Right forelimb (tissue), 1 donor: ENCODE measurements at regions not wholly inside any gene's neighbourhood (a gene's known extent, or its start where the extent isn't known, plus 50 kb on each side); places are given as distances from the start of the nearest gene placed in this dataset.
"Not testable (repeated sequence)": the region's sequence is repeated elsewhere in the genome, so short reads cannot be mapped to it uniquely, and the experiment has no call there.

Experiments
- DNase-seq: peaks from one replicate; pipeline ENCODE4 v3.0.0-alpha.2; 2018

DNA sequence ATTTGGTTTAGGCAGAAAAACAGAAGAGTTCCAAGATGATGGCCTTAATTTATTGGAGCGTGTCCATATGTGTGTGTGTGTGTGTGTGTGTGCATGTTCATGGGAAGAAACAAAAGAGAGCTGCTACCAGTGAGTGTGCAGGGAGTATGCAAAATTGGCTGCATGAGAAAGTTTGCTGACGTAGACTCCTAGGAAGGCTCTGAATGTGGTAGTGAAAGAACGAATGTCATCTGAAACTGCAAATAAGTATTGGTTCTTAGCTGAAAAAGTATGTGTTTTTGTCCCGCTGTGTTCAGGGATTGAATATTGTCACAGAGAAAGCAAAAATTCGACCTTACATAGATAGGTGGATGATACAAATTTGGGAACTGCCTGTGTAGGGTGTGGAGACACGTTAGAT, 542.6 kb upstream of the COX7C start:
- DNase-seq = no peak

DNA sequence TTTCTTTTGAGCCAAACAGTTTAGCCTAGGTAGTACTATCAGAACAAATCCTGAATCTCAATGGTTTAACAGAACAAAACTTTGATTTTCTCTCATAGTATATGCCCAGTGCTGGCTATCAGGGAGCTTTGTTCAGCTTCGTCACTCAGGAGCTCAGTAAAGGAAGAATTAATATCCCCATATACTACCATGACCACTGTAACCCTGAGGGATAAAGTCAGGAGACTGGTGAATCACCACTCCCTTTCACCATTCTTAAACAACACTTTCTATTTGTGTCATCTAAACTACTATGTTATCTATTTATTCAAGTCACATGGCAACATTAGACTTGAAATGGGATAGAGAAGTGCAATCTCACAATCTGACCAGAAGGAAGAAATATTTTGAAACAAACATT, 522.6 kb upstream of the COX7C start:
- DNase-seq = no peak

DNA sequence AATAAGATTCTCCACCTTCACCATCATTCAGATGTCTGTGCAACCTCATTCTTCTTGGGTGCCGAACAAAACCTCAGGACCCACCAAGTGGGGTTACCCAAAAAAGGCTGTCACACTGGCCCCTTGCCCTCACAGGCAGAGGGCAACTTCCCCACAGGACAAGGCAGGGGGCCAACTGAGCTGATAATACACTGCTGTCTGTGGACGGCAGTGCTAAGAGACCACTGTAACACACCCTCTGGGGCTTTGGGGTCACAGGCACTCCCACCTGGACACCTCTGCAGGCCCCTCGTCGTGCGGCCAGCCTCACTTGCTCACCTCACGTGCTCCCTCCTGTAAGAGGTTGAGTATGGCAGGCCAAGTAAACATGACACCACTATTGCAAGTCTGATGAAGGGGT, 515.8 kb upstream of the COX7C start:
- no peak for DNase-seq

DNA sequence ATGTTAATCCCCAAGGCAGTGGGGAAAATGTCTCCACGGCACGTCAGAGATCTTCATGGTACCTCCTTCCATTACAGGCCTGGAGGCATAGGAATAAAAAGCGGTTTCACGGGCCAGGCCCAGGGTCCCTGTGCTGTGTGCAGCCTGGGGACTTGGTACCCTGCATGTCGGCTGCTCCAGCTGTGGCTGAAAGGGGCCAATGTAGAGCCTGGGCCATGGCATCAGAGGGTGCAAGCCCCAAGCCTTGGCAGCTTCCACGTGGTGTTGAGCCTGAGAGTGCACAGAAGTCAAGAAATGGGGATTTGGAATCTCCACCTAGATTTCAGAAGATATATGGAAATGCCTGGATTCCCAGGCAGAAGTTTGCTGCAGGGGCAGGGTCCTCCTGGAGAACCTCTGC, 508.9 kb upstream of the COX7C start:
- DNase-seq = no peak

DNA sequence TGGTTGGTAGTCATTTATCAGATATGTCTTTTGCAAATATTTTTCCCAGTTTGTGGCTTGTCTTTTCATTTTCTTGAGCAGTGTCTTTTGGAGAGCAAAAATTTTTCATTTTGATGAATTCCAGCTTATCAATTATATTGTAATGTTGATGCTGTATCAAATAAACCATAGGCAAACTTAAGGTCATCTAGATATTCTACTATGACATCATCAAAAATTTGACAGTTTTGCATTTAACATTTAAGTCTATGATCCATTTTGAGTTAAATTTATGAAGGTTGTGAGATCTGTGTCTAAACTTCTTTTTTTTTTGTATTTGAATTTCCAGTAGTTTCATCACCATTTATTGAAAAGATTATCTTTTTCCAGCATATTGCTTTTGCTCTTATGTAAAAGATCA, 505.5 kb upstream of the COX7C start:
- DNase-seq = no peak

DNA sequence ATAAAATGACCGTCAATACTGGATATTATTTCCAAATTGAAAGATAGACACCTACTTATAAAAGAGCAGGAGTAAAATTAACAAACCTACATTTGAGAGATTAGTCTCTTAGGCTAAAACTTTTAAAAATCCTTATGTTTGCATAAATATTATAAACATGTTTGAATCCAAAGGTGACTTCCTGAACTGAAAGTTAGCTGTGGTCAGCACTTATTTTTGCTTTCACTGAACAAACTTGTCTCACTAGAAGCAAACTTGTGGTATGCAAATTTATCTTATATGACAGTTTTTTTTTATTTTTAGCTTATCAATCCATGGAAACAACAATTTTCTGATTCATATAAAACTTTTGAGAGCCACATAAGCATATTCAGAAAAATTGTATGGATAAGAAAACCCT, 502.6 kb upstream of the COX7C start:
- DNase-seq = no peak

DNA sequence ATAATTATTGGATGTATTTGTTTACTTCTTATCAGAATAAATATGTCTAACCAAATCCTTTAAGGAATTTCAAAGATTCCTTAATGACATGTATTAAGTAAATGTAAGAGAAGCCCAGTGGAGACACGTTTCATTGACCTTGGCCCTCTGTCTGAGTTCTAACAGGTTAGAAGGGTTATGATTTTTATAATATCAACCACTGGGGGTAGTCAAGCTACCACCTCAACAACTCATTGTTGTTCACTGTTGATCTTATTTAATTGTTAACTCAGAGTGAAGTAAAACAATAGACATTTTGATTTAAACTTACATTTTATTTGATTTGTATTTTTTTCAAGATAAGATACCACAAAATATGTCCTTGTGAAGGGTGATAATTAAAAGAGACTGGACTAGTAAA, 499.2 kb upstream of the COX7C start:
- DNase-seq = no peak

DNA sequence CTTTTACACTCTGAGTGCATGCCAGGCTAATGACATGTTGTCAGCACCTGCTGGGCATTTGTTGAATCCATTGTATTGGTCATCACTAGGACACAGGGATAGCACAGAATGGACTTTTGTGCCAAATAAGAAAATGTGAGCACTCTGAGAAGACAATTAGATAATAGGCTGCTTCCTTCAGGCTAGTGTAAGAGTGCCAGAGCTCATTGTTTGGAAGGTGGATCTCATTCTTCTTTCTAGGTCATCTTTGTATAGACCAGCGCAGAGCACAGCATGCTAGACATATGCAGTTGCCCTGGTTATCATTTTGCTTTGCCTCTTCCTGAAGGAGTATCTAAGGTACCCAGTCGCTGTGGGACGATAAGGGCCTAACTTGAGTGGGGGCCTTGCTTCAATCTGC, 493.4 kb upstream of the COX7C start:
- no peak for DNase-seq

DNA sequence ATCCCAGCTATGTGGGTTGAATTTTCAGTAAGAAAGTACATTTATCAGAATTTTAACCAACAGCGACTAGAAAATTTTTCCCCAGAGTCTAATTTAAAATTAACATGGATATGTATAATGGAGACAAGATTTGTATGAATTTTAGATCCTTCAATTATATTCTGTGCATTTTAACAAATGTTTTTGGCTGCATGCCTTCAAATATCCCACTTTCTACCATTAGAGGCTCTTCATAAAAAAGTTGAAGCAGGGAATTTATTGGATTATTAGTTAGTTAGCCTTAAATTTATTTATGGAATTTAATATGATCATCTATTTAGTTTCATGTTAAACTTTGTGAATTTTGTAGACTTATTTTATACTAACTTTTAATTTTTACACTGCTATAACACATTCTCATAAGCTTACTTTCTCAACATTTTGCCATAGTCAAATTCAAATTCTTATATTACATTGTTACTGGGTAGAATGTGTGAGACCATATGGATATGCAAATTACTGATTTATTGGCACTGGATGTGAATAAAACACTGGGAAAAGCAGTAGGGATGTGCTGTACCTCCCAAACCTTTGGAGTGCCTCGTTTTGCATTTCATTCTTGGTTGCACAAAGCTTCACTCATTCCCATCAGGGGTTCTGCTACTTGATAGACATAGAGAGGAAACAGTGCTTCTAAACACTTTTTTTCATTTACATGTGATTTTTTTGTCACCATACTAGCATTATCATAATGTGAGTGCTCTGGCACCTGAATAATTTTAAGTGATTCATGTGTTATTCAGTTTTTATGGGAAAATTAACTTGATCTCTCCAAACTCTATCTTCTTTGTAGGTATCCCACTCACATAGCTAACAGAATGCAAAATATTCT, 491.8 kb upstream of the COX7C start:
- no peak for DNase-seq

DNA sequence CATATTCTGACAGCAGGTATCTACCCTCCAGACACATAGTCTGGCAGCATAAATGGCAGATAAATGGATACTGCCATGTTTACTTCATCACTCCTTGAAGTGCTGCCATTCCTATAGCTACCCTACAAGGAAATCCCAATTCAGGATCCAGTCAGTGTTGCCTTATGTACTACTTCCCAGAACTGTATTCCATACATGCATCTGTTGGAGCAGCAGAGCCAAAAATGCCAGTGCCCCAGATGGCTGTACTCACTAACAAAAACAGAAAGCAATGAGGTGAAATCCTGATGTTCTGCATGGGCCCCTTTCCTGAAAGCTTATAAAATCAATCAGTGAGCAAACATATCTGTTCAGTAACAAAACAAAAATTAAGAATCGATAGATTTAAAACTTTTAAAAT, 490.0 kb upstream of the COX7C start:
- no peak for DNase-seq

DNA sequence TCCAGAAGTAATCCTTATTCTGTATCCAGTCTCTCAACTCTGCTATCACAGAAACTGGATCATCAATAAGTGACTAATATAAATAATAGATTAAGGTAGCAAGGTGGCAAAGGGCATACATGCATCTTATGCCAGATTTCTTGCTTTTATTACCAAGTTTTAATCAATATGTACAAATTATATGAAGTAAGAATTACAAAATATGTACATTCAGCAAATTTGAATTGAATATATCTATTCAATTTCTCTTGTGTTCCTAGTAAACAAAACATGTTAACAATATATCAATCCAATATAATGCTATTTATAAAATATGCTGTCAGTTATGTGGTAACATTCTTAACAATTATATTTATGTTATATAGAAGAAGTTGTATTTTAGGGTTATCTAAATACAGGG, 488.7 kb upstream of the COX7C start:
- no peak for DNase-seq

DNA sequence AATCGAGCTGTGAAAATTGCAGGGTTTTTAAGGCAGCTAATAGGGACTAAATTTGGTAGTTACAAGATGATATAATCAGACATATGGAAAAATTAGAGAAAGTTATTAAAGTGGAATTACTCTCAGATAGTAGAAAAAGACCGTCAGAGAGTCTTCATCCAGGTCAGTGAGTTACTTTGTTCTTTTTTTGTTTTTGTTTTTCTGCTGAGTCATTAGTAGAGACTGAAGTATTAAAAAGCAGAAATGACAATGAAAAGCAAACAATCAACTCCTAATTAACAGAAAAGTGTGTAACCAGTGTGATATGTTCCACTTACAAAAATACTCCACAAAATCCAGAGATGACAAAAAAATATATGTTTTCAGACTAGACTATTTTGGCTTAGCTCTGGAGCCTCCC, 480.4 kb upstream of the COX7C start:
- DNase-seq = no peak

DNA sequence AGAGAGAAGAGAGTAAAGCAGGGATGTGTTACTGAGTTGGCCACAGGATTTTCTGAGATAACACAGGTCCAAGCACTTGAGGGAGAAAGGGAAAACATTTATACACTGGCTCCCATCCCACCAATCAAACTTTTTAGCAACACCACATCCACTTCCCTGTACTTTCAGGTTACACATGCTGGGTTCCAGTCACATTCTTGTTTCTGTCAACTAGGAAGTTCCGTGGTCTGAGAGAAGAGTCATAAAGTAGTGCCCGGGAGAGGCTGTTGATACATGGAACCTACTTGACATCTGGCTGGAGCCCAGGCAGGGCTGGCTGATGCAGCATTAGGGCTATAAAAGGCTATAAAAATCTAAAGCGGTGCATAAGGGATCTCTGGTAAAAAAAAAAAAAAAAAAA, 473.9 kb upstream of the COX7C start:
- no peak for DNase-seq

DNA sequence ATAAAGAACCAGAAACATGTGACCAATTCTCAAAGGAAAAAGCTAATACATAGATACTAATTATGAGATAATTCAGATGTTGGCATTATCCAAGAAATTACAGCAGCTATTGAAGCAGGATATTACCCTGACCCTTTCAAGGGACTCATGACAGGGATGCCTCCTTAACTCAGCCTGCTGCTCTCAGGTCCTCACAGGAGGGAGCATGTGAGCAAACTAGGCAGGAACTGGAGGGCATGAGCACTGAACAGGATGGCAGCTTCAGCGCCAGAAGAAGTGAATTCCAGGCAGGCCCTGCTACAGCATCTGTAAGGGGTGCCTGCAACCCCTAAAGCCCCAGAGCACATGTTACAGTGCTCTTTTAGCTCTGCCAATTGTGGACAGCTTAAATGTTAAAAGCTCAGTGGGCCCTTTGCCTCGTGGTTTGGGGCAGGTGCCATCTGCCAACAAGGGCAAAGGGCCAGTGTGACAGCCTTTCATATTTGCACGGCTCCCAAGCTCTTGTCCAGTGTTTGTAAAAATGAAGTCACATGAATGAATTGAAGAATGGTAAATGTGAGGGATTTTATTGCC, 464.7 kb upstream of the COX7C start:
- no peak for DNase-seq

DNA sequence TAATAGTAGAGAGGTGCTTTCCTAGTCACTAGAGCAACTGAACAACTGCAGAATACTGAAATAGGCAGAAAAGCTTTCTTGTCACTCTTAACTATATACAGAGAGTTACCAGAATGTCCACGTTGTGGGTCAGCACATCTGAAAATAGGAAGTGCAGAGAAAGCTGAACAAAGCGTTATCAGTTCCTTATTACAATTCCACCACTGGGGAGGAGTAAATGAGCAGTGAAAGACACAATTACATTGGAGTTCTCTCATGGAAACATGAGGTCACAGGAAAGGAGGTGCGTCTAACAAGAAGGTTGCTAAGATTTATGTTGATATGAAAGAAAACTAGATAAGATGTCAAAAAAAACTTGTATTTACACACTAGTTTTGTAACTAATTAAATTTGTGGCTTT, 461.9 kb upstream of the COX7C start:
- DNase-seq = no peak

DNA sequence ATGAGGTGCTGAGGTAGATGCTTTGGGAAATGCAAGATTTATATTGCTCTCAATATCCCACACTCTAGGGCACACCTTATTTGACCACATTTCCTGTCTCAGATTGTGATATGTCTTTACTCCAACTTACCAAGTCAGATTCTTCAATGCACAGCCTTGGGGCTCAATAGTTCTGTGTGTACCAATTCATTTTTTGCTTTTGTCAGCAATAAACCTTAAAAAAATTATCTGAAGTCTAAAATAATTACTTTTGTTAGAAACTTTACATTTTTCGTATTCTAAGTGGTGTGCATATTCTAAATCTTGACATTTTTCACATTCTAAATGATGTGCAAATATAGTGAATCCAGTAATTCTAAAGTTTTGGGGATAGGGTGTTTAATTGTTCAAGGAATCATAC, 447.5 kb upstream of the COX7C start:
- no peak for DNase-seq

DNA sequence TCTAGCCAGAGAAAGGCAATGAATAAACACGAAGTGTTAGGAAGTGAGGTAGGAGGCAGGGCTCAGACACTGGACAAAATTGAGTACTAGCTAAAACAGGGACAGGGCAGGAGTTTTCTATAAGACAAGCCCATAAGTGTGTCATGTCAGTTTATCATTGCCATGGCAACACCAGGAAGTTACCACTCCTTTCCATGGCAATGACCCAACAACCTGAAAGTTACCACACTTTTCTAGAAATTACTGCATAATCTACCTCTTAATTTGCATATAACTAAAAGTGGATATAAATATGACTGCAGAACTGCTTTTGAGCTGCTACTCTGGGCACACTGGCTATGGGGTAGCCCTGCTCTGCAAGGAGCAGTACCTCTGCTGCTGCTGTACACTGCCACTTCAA, 442.5 kb upstream of the COX7C start:
- no peak for DNase-seq

DNA sequence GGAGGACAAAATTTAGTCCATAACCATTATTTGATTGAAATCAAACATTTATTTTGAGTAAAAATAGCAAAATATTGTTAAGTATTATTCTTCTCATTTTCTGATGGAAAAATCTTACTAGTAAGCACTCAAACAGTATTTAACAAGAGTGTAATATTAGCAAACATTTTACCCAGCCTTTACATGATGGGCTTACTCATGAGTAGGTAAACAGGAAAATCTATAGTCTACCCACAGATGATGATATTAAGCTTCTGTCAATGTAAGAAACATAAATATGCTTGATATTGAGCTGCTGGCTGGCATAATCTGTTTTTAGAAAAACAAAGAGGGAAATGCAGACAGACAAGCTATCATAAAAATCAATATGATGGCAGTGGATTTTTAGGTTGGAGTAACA, 418.5 kb upstream of the COX7C start:
- no peak for DNase-seq

DNA sequence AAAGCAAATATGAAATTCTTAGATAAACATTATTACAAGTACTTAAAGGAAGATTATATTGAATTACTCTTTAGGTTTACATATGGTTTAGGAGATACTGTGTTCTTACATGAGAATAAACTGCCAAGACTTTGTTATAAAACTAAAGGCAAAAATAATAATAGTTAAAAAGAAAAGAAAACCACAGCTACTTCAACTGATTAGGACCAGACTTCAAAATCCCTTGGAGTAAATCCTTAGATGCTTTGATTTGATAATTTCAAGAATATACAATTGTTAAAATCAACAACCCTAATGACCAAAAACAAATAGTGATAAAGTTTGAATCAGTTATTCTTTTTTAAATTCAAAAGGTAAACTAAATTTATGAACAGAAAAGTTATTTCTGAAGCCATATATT, 389.6 kb upstream of the COX7C start:
- no peak for DNase-seq

DNA sequence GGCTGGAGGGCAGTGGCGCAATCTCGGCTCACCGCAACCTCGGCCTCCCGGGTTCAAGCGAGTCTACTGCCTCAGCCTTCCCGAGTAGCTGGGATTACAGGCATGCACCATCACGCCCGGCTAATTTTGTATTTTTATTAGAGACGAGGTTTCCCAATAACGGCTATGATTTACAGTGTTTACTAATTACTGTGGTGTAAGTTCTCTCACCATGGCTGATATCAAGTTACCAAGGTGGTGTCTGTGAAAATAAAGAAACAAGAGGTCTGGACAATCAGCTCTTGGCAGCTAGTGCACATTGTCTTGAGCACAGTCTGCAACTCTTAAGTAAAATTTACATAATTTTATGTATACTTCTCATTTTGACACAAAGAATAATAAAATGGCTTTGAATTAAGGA, 385.5 kb upstream of the COX7C start:
- no peak for DNase-seq

DNA sequence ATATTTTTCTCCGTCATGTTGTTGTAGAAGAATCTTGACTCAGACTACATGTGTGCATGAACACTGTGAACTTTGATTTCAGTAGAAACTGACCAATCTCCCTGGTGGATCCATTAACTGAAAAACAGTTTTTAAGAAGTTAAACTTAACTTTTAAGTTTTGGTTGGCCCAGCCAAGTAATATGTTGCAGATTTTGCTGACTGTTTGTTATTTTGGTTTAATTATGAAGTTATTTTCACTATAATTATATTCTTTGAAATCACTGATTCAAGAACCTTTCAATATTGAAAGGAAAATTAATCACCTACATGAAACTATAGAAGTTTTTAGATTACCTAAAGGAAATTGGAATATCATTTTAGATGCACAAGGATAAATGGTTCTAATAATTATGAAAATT, 373.6 kb upstream of the COX7C start:
- no peak for DNase-seq

DNA sequence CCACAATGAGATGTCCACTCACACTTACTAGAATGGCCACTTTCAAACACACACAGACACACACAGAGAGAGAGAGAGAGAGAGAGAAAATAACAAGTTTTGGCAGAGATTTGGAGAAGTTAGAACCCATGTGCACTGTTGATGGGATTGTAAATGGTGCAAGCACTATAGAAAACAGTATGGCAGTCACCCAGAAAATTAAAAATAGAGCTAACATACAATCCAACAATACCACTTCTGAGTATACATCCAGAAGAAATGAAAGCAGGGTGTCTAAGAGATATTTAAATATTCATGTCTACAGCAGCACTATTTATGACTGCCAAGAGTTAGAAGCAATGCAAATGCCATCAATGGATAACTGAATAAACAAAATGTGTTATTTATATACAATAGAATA, 359.9 kb upstream of the COX7C start:
- DNase-seq = no peak

DNA sequence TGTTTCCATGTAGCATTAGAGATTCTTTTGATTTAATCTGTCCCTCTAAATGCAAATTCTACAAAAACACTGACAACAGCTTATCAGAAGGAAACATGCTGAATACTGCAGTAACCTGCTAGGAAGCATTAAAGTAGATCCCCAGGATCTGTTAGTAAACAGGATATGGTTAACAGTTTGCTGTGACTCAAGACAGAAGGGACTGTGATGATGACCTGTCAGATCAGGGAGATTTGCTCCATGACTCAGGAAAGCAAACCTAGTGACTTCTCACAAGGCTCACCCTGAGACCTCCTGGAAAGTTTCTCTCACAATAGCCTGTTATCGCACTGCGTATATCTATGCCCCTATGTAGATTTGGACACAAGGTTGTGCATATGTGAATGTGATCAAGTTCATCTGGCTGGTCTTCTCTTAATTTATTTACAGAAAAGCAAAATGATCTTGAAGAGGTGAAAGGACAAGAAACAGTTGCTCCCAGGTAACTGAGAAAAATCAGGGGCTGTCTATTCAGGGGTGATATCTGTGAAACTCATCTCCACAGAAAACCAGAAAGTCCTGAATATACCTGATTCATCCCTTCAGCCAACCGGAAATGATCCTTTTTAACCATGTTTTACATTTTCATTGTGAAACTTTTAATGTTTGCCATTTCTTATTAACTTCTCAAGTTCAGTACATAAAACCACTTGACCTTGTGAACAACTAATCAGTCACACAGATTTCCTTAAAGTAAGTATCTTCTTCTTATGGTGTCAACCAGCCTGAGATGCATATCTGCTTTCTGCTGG, 333.1 kb upstream of the COX7C start:
- DNase-seq = not testable (repeated sequence)

DNA sequence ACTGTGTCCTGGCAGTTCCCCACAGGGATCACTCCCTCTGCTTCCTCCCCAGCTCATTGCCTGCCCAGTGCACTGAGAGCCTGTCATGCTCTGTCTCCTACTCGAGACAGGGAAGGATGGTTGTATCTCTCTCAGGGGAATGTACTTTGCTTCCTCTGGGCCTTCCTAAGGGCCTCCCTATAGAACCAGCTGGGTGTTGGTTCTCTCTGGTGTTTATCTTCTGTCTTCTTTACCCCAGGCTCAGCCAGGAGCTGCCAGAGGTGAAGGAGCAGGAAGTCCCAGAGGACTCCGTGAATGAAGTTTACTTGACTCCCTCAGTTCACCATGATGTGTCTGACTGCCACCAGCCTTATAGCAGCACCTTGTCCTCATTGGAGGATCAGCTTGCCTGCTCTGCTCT, 330.3 kb upstream of the COX7C start:
- DNase-seq = not testable (repeated sequence)
